Heart left ventricle (tissue), 13 donors: ENCODE measurements at regions not wholly inside any gene's neighbourhood (a gene's known extent, or its start where the extent isn't known, plus 50 kb on each side); places are given as distances from the start of the nearest gene placed in this dataset.

Source experiments
- CTCF ChIP-seq, 12 donors: fragments of 200-600 bp; sonication (generic) in 4 of 12; IDR thresholded peaks; one replicate each; pipeline versions ENCODE4 v1.5.0 to v1.8.0; 2018 to 2022; ENCODE audit warnings: antibody characterized with exemption in 12 of 12, mild to moderate bottlenecking in 5 of 12
- POLR2A ChIP-seq, 2 donors: fragments of 450-650 bp; IDR thresholded peaks; one replicate each; pipeline ENCODE4 v1.6.1; 2017; ENCODE audit warnings: antibody characterized with exemption in 2 of 2, mild to moderate bottlenecking in 2 of 2, moderate library complexity in 2 of 2
- donor health status: ischemic (EF 13 %, LVEDD 7.1; RV severe dilation, severe dysfunction).
- donor health status: DM: no; HTN: yes; CAD: no.
- donor health status: DM: no; HTN: no; CAD: no.
- donor health status: ischemic (EF 25% LVEDD 6.9; RV normal size, moderate dysfunction).
- donor health status: ischemic (EF 25% LVEDD 5.7; RV mildly dilated, moderate dysfunction).
- donor health status: ischemic (EF 35%, LVEDD 5.7; RV mildly dilated, moderate dysfunction).
- donor health status: nonischemic (EF 11% LVEDD 7.7; RV severe dilation, severe dysfunction).
- donor health status: DM: yes; HTN: yes; CAD: no.
- donor health status: PGD.
- donor health status: ischemic (EF 29% LVEDD 5.4; RV normal size, mild dysfunction).
- donor health status: nonischemic (EF 23%, LVEDD 6.1; RV moderate dilation, normal function).

GRCh38 chr4:34253239-34253638 lies 1991.1 kb downstream of the ARAP2 start:
- TF ChIP-seq CTCF (IDR thresholded peaks at IDR 0.05) (no peak), POLR2A (IDR thresholded peaks at IDR 0.05) (no peak)
